ENCODE measurements at regions not wholly inside any gene's neighbourhood (a gene's known extent, or its start where the extent isn't known, plus 50 kb on each side); places are given as distances from the start of the nearest gene placed in this dataset.

GRCh38 chrX:86887341-86887740 is 630.3 kb upstream of the KLHL4 start:
- DNase-seq (ENCODE audit: low spot score in 2 of 2), result no peak
- H3K9me3 ChIP-seq, result no peaks in the 10 kb centered on the region
- no peak for TF ChIP-seq CTCF (IDR thresholded peaks at IDR 0.05)
- no peaks in the 10 kb centered on the region for H3K27me3 ChIP-seq
- no peak overlapping the region for H3K27ac ChIP-seq
- no peak overlapping the region for H3K4me3 ChIP-seq
- intact Hi-C loops (cut with DNase I), result no loop called here
- H3K4me1 ChIP-seq, result no peaks in the 10 kb centered on the region
- H3K36me3 ChIP-seq, result no peaks in the 10 kb centered on the region

- TF ChIP-seq CTCF (IDR thresholded peaks at IDR 0.05), result no peak
- H3K36me3 ChIP-seq, result no peaks in the 10 kb centered on the region
- H3K4me3 ChIP-seq, result no peak overlapping the region
- no peaks in the 10 kb centered on the region for H3K27me3 ChIP-seq
- no peaks in the 10 kb centered on the region for H3K9me3 ChIP-seq
- DNase-seq (ENCODE audit: low spot score in 2 of 2), result peak in 1 of 2 donors; percentile 59
- no peaks in the 10 kb centered on the region for H3K4me1 ChIP-seq
- intact Hi-C loops (cut with DNase I), result no loop called here
- no peak overlapping the region for H3K27ac ChIP-seq
Measured at GRCh38 chrX:86910027-86910426, 607.6 kb upstream of the KLHL4 start.

- DNase-seq (ENCODE audit: low spot score in 2 of 2), result no peak
- Histone ChIP-seq H3K27me3 (no peaks in the 10 kb centered on the region), H3K27ac (no peak overlapping the region), H3K36me3 (no peaks in the 10 kb centered on the region), H3K9me3 (no peaks in the 10 kb centered on the region), H3K4me1 (no peaks in the 10 kb centered on the region), H3K4me3 (no peak overlapping the region)
- intact Hi-C loops (cut with DNase I), result no loop called here
- TF ChIP-seq CTCF (IDR thresholded peaks at IDR 0.05), result no peak
Measured at GRCh38 chrX:86910602-86911311, 606.8 kb upstream of the KLHL4 start.

GRCh38 chrX:86914569-86914968 is 603.0 kb upstream of the KLHL4 start:
- no peaks in the 10 kb centered on the region for H3K27me3 ChIP-seq
- no peak for TF ChIP-seq CTCF (IDR thresholded peaks at IDR 0.05)
- intact Hi-C loops (cut with DNase I), result no loop called here
- H3K9me3 ChIP-seq, result no peaks in the 10 kb centered on the region
- H3K4me1 ChIP-seq, result no peaks in the 10 kb centered on the region
- DNase-seq (ENCODE audit: low spot score in 2 of 2), result no peak
- H3K4me3 ChIP-seq, result no peak overlapping the region
- no peak overlapping the region for H3K27ac ChIP-seq
- H3K36me3 ChIP-seq, result no peaks in the 10 kb centered on the region

DNA sequence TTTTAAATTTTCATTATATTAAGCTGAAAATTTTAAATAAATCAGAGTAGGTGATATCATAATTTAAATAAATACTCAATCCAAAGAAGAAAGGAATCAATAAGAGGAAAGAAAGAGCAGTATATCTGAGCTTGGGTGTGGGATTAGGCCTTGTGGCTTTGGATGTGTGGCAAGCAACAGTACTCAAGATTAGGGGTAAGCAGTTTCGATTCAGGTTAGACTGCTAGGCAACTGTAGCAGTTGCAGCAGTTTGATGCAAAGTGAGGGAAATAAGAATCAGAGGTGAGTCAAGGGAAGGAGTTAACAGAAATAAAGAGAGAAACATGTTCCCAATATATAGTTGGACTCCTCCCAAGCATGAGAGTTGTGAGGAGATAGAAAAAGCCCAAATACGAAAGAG is 599.6 kb upstream of the KLHL4 start:
- Histone ChIP-seq H3K36me3 (no peaks in the 10 kb centered on the region), H3K27ac (no peak overlapping the region), H3K27me3 (no peaks in the 10 kb centered on the region), H3K4me1 (no peaks in the 10 kb centered on the region), H3K4me3 (no peak overlapping the region), H3K9me3 (no peaks in the 10 kb centered on the region)
- DNase-seq (ENCODE audit: low spot score in 2 of 2), result no peak
- no peak for TF ChIP-seq CTCF (IDR thresholded peaks at IDR 0.05)
- intact Hi-C loops (cut with DNase I), result no loop called here

GRCh38 chrX:86930419-86930818 is 587.2 kb upstream of the KLHL4 start:
- Histone ChIP-seq H3K27ac (no peak overlapping the region), H3K27me3 (no peaks in the 10 kb centered on the region), H3K36me3 (no peaks in the 10 kb centered on the region), H3K9me3 (no peaks in the 10 kb centered on the region), H3K4me1 (no peaks in the 10 kb centered on the region), H3K4me3 (no peak overlapping the region)
- TF ChIP-seq CTCF (IDR thresholded peaks at IDR 0.05), result no peak
- DNase-seq (ENCODE audit: low spot score in 2 of 2), result no peak
- intact Hi-C loops (cut with DNase I), result no loop called here

All from ascending aorta (tissue), 2 donors.